CD4-positive, alpha-beta T cell treated with Interleukin-4 for 1 hour (primary cell): ENCODE measurements at regions not wholly inside any gene's neighbourhood (a gene's known extent, or its start where the extent isn't known, plus 50 kb on each side); places are given as distances from the start of the nearest gene placed in this dataset.

Experiments used
- DNase-seq, 2 donors: peaks; one replicate each; pipeline ENCODE4 v3.0.0-alpha.2; 2020 to 2022

GRCh38 chr17:79520167-79521165, 90.4 kb downstream of the RBFOX3 start:
- DNase-seq = no peak

- no peak for DNase-seq
These were observed 91.2 kb downstream of the RBFOX3 start for GRCh38 chr17:79519601-79520000.

- no peak for DNase-seq
These were observed 92.0 kb downstream of the RBFOX3 start for GRCh38 chr17:79518585-79519523.

GRCh38 chr17:79517827-79518584, 92.8 kb downstream of the RBFOX3 start:
- DNase-seq = no peak

- DNase-seq = no peak
These were observed 94.9 kb downstream of the RBFOX3 start for GRCh38 chr17:79515646-79516571.

- DNase-seq = no peak
These were observed 95.7 kb downstream of the RBFOX3 start for GRCh38 chr17:79515110-79515509.

- DNase-seq = no peak
These were observed 96.9 kb downstream of the RBFOX3 start for GRCh38 chr17:79513820-79514535.

- DNase-seq = no peak
These were observed 97.6 kb downstream of the RBFOX3 start for GRCh38 chr17:79513206-79513605.

- no peak for DNase-seq
These were observed 99.4 kb downstream of the RBFOX3 start for GRCh38 chr17:79511471-79511870.

GRCh38 chr17:79510071-79510470, 100.8 kb downstream of the RBFOX3 start:
- DNase-seq = no peak

GRCh38 chr17:79509490-79509889, 101.4 kb downstream of the RBFOX3 start:
- DNase-seq = no peak

GRCh38 chr17:79509008-79509407, 101.8 kb downstream of the RBFOX3 start:
- DNase-seq = no peak

- no peak for DNase-seq
These were observed 102.5 kb downstream of the RBFOX3 start for GRCh38 chr17:79508291-79508716.

GRCh38 chr17:79506955-79507354, 103.9 kb downstream of the RBFOX3 start:
- DNase-seq = no peak

- no peak for DNase-seq
These were observed 104.5 kb downstream of the RBFOX3 start for GRCh38 chr17:79506150-79506870.

GRCh38 chr17:79505199-79505598, 105.7 kb downstream of the RBFOX3 start:
- no peak for DNase-seq

- DNase-seq = no peak
These were observed 106.7 kb downstream of the RBFOX3 start for GRCh38 chr17:79504181-79504605.

- no peak for DNase-seq
These were observed 107.6 kb downstream of the RBFOX3 start for GRCh38 chr17:79503126-79503839.

- DNase-seq = no peak
These were observed 108.9 kb downstream of the RBFOX3 start for GRCh38 chr17:79501910-79502309.
